Ovary (tissue), 3 donors: ENCODE measurements at regions not wholly inside any gene's neighbourhood (a gene's known extent, or its start where the extent isn't known, plus 50 kb on each side); places are given as distances from the start of the nearest gene placed in this dataset.

ENCODE experiments used
- EP300 ChIP-seq: sonication (generic); formaldehyde crosslinking; IDR thresholded peaks from one replicate; pipeline ENCODE4 v1.6.1; 2017; ENCODE audit warnings: antibody characterized with exemption
- POLR2A ChIP-seq: fragments of 450-650 bp; IDR thresholded peaks from one replicate; pipeline ENCODE4 v1.6.1; 2017; ENCODE audit warnings: antibody characterized with exemption, mild to moderate bottlenecking, moderate library complexity
- TF ChIP-seq, protein P1 (sequence below), 3 donors: fragments of 450-650 bp in 2 of 3; fragments of 200-600 bp in 1 of 3; IDR thresholded peaks; one replicate each; pipeline versions ENCODE4 v1.5.1 to v1.8.0; 2016 to 2022; ENCODE audit warnings: antibody characterized with exemption in 3 of 3, mild to moderate bottlenecking in 1 of 3
- donor health status: DM: no; HTN: no; CAD: no.

GRCh38 chr12:46693034-46693433 lies 132.8 kb downstream of the SLC38A4 start:
- TF ChIP-seq POLR2A: no peak
- TF ChIP-seq, protein P1, sequence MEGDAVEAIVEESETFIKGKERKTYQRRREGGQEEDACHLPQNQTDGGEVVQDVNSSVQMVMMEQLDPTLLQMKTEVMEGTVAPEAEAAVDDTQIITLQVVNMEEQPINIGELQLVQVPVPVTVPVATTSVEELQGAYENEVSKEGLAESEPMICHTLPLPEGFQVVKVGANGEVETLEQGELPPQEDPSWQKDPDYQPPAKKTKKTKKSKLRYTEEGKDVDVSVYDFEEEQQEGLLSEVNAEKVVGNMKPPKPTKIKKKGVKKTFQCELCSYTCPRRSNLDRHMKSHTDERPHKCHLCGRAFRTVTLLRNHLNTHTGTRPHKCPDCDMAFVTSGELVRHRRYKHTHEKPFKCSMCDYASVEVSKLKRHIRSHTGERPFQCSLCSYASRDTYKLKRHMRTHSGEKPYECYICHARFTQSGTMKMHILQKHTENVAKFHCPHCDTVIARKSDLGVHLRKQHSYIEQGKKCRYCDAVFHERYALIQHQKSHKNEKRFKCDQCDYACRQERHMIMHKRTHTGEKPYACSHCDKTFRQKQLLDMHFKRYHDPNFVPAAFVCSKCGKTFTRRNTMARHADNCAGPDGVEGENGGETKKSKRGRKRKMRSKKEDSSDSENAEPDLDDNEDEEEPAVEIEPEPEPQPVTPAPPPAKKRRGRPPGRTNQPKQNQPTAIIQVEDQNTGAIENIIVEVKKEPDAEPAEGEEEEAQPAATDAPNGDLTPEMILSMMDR (IDR thresholded peaks at IDR 0.05): no peak
- TF ChIP-seq EP300: no peak
